ENCODE measurements at regions not wholly inside any gene's neighbourhood (a gene's known extent, or its start where the extent isn't known, plus 50 kb on each side); places are given as distances from the start of the nearest gene placed in this dataset.

- Histone ChIP-seq H2BK15ac (ENCODE audit: low read depth, low read length) (no peak overlapping the region), H3K4me2 (ENCODE audit: insufficient read depth, insufficient read length, low read length) (no peak overlapping the region), H4K8ac (replicated peaks; ENCODE audit: insufficient read length, low read depth, low read length) (no peak overlapping the region), H2BK5ac (ENCODE audit: insufficient read length, low read length) (no peak overlapping the region), H3K9ac (ENCODE audit: extremely low read depth, insufficient read length, low read length) (no peak overlapping the region), H3K27me3 (ENCODE audit: insufficient read depth, low read length) (no peaks in the 10 kb centered on the region), H3K23ac (ENCODE audit: insufficient read length, low read depth, low read length) (no peak overlapping the region), H3T11ph (ENCODE audit: low read length) (no peak overlapping the region), H3K18ac (ENCODE audit: insufficient read length, low read depth, low read length) (no peak overlapping the region), H4K20me1 (ENCODE audit: control insufficient read depth, insufficient read depth, insufficient read length) (no peaks in the 10 kb centered on the region), H3K4ac (ENCODE audit: low read depth, low read length) (no peak overlapping the region), H2BK20ac (ENCODE audit: low read depth, low read length, poor library complexity, severe bottlenecking) (no peak overlapping the region), H4K5ac (ENCODE audit: insufficient read length, low read depth, low read length) (no peak overlapping the region), H3K9me3 (ENCODE audit: control insufficient read depth, low read depth, low read length) (no peaks in the 10 kb centered on the region), H3K27ac (ENCODE audit: insufficient read length, low read depth, low read length) (no peak overlapping the region), H3K79me2 (ENCODE audit: insufficient read depth, low read length) (no peaks in the 10 kb centered on the region), H3K4me1 (ENCODE audit: insufficient read depth, low read length) (peaks cover 9% of the 10 kb centered on the region; the same call in 1 of the 2 replicates), H4K91ac (ENCODE audit: insufficient read length, low read depth, low read length) (no peak overlapping the region), H3K23me2 (ENCODE audit: insufficient read length, low read depth, low read length, poor library complexity, severe bottlenecking) (no peaks in the 10 kb centered on the region), H2AK5ac (ENCODE audit: insufficient read length, low read length) (no peak overlapping the region), H2BK120ac (ENCODE audit: low read depth, low read length, poor library complexity, severe bottlenecking) (no peak overlapping the region), H3K79me1 (ENCODE audit: insufficient read depth, low read depth, low read length, poor library complexity, severe bottlenecking) (no peaks in the 10 kb centered on the region), H2AFZ (ENCODE audit: low read length) (no peak overlapping the region), H2BK12ac (ENCODE audit: insufficient read length, low read depth, low read length) (no peak overlapping the region), H3K14ac (ENCODE audit: insufficient read depth, low read length) (no peak overlapping the region), H3K56ac (ENCODE audit: insufficient read length, low read depth, low read length) (no peak overlapping the region)
- Mint-ChIP-seq H3K4me1 (peaks cover 24% of the 10 kb centered on the region in 2 experiments), H3K36me3 (ENCODE audit: insufficient read depth in 1 of 3, low read depth in 3 of 3) (peaks cover 10 to 22% (median 17%) of the 10 kb centered on the region in 3 experiments), H3K4me3 (no peak overlapping the region), H3K9me3 (peaks cover 26 to 31% of the 10 kb centered on the region in 2 experiments), H3K27ac (no peak overlapping the region), H3K27me3 (ENCODE audit: low read depth) (0 out of 2 replicates have a peak, but pooled peaks cover 2% of the 10 kb centered on the region)
- DNase-seq: no peak
- TF ChIP-seq CTCF (conservative IDR thresholded peaks at IDR 0.05): no peak
These were observed 79.3 kb upstream of the DSCAM start for GRCh38 chr21:40926238-40926637.

Measured in H9 (cell line).